ENCODE measurements at regions not wholly inside any gene's neighbourhood (a gene's known extent, or its start where the extent isn't known, plus 50 kb on each side); places are given as distances from the start of the nearest gene placed in this dataset.

DNA sequence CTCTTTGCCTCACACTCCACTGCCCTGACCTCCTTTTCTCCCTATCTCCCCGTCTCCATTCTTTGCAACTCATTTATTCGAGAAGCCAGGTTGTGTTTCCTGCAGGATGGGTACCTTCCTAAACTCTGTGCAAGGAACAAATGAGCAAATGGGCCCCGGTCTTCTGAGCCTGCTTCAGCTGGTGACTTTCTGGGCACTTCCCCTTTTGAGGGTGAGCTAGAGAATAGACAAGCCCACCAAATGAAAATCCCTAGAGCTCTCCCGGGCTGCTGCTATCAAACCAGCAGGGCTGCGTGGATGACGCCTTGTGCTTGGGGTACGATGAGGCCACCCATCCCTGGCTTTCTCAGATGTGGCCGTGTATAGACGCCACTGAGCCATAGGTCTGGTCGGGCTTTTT, 91.0 kb upstream of the FOXA2 start:
- TF ChIP-seq, protein P1, sequence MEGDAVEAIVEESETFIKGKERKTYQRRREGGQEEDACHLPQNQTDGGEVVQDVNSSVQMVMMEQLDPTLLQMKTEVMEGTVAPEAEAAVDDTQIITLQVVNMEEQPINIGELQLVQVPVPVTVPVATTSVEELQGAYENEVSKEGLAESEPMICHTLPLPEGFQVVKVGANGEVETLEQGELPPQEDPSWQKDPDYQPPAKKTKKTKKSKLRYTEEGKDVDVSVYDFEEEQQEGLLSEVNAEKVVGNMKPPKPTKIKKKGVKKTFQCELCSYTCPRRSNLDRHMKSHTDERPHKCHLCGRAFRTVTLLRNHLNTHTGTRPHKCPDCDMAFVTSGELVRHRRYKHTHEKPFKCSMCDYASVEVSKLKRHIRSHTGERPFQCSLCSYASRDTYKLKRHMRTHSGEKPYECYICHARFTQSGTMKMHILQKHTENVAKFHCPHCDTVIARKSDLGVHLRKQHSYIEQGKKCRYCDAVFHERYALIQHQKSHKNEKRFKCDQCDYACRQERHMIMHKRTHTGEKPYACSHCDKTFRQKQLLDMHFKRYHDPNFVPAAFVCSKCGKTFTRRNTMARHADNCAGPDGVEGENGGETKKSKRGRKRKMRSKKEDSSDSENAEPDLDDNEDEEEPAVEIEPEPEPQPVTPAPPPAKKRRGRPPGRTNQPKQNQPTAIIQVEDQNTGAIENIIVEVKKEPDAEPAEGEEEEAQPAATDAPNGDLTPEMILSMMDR (IDR thresholded peaks at IDR 0.05; ENCODE audit: borderline replicate concordance, insufficient read depth, low read depth, low read length), result no peak

DNA sequence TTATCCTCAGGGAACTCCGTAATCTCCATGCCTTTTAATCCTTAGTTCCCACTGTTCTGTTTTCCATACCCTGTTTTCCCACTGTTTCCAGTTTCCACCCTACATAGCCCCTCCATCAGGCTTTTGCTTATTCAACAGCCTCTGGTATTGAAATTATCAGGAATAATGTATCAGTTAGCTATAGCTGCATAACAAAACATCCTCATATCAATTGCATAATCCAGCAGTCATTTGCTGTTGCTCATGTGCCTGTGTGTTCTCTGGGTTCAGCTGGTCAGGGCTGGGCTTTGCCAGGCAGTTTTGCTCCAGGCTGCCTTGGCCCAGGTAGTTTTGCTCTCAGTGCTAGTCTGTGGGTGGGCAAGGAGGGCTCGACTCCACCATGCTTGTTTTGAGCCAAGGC, 94.3 kb upstream of the FOXA2 start:
- TF ChIP-seq, protein P1 (IDR thresholded peaks at IDR 0.05; ENCODE audit: borderline replicate concordance, insufficient read depth, low read depth, low read length), result no peak

More for the DNA sequence above, 91.0 kb upstream of the FOXA2 start:
- no peak overlapping the region for H3K4me3 ChIP-seq (ENCODE audit: low read depth, low read length)

DNA sequence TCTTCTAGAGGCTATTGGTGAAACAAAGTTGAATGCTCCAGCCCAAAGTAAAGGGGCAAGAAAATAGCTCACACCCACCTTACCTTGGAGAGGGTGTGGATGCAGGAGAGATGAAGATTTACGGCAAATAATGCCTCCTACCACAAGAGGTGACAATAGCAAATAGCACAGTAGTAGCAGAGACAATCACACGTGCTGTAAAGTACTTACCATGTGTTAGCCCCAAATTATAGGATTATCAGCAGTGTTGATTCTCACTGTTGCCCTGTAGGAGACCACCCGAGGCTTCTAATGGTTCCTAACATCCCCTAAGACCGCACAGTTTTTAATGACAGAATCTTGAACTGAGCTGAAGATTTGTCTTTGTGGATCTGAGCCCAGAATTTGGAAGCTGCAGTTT, 94.8 kb upstream of the FOXA2 start:
- H3K4me3 ChIP-seq (ENCODE audit: low read depth, low read length), result no peak overlapping the region
- TF ChIP-seq, protein P1 (IDR thresholded peaks at IDR 0.05; ENCODE audit: borderline replicate concordance, insufficient read depth, low read depth, low read length), result no peak

More for the DNA sequence above, 94.3 kb upstream of the FOXA2 start:
- no peak overlapping the region for H3K4me3 ChIP-seq (ENCODE audit: low read depth, low read length)

DNA sequence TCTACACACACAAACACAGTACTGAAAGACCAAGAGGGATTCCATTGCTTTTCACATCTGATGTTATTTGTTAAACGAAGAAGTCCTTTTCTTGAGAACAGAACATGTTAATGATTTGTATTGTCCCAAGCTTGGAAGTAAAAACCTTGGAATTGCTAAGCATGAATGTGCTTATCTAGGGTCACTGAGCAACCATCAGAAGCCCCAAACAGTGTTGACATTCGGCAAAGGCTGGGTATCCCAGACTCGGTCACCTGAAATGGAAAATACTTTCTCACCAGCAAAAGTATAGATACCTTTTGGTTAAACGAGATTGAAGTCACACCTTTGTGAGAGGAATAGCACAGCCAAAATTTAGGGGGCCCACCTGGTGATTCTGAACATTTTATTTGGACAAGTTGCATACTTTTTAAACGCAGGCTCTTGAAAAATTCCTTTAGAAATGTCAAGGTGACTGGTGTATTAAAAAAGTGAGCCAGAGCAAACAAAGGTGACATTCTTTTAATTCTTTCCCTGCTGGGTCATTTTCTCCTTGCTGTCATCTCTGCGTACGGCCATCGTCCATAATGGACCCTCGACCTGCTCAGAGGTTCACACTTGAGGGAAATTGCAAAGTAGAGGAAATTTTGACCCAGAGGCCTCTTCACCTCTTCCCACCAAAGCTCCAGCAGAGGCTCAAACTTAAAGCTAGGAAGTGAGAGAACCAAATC, 95.8 kb upstream of the FOXA2 start:
- H3K4me3 ChIP-seq (ENCODE audit: low read depth, low read length), result no peak overlapping the region
- TF ChIP-seq, protein P1 (IDR thresholded peaks at IDR 0.05; ENCODE audit: borderline replicate concordance, insufficient read depth, low read depth, low read length), result no peak

DNA sequence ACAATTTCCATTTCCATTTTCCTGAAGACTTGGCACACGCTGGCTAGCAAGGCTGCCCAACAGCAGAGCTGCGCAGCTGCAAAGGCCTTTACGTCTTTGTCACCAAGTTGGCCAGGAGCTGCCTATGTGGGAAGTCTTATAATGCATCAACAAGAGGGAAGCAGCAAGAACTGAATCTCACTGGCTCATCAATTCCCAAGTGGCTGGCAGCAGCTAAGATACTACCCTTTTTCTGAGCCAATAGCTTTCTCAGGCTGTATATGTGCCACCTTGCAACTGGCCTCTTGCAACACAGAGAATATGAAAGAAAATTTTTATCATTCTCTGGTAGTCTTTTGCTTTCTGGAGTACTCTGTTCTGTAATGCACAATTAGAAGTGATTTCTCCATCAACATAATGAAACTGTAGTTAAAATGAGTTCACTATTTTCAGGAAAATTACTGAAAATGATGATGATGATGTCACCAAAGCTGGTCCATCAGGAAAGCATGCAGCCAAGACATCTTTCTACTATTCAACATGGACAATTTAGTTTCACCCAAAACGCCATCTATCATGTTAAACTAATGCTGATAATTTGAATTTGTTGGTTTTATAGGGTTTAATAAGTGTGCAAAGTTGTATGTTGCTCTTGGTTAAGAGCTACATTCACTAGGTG, 97.3 kb upstream of the FOXA2 start:
- H3K4me3 ChIP-seq (ENCODE audit: low read depth, low read length), result no peak overlapping the region
- TF ChIP-seq, protein P1 (IDR thresholded peaks at IDR 0.05; ENCODE audit: borderline replicate concordance, insufficient read depth, low read depth, low read length), result no peak

DNA sequence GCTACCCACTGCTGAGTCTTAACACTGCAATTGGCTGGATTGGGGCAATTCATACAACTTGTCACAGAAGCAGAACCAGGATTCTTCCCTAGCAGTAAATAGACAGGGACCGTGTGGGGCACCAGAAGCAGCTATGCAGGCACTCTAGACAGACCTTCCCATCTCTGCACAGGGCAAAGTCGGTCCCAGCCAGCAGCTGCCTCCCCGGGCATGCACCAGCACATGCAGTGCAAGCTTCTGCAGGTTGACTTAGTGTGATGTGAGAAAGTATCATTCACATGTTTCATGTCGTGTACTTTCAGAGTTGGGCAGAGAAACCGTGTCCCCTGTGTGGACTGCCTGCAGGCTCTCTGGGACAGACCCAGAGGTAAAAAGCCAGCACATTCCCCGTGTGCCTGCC, 98.0 kb upstream of the FOXA2 start:
- TF ChIP-seq, protein P1 (IDR thresholded peaks at IDR 0.05; ENCODE audit: borderline replicate concordance, insufficient read depth, low read depth, low read length), result no peak
- H3K4me3 ChIP-seq (ENCODE audit: low read depth, low read length), result no peak overlapping the region

Data from GM12875 (cell line).